ENCODE measurements at regions not wholly inside any gene's neighbourhood (a gene's known extent, or its start where the extent isn't known, plus 50 kb on each side); places are given as distances from the start of the nearest gene placed in this dataset.

DNA sequence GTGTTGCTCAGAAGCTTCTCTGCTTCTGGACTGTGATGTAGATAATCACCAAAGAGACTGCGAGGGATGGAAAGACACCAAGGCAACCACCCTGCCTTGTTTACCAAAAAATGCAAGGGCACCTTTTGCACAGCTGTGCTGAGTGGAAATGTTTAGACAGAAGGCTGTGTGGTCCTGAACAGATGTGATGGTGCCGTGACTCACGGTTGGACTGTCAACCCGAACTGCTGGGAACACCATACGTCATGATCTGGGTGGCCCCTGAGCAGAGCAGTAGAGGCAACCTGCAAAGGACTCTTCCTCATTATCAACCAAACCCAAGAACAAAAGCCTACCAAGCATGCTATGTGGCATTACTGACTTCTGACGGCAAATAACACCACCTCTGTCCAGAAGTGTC lies 61.3 kb upstream of the LPP start:
- no peak overlapping the region for H3K4me3 ChIP-seq (ENCODE audit: low read length)
- no peak overlapping the region for H3K9ac ChIP-seq (ENCODE audit: low read depth, low read length)
- H3K27ac ChIP-seq (ENCODE audit: low read length): no peak overlapping the region
- H3K9me3 ChIP-seq (ENCODE audit: insufficient read depth, low read depth, low read length): no peaks in the 10 kb centered on the region
- H3K27me3 ChIP-seq (ENCODE audit: insufficient read depth, low read length): no peaks in the 10 kb centered on the region
- H3K4me1 ChIP-seq (ENCODE audit: insufficient read depth, low read length): no peaks in the 10 kb centered on the region
- no peaks in the 10 kb centered on the region for H3K36me3 ChIP-seq (ENCODE audit: insufficient read depth, low read depth, low read length)

DNA sequence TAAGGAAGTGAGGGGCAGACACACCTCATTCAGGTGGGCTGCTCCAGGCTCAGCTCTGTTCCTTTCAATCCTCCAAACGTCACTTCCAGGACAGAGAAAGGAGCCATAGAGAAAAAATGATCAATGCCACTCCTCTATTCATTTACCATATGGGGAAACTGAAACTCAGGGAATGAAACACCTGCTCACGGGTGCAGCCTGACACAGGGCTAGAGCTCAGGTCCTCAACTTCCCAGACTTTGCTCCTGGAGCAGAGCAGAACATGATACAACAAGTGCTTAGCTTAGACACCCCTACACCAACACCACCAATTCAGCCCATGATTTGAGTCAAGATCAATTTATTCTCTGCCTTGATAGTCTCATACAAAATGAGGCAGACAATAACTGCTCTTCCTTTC lies 58.5 kb upstream of the LPP start:
- Histone ChIP-seq H3K4me3 (ENCODE audit: low read length) (no peak overlapping the region), H3K4me1 (ENCODE audit: insufficient read depth, low read length) (no peaks in the 10 kb centered on the region)

DNA sequence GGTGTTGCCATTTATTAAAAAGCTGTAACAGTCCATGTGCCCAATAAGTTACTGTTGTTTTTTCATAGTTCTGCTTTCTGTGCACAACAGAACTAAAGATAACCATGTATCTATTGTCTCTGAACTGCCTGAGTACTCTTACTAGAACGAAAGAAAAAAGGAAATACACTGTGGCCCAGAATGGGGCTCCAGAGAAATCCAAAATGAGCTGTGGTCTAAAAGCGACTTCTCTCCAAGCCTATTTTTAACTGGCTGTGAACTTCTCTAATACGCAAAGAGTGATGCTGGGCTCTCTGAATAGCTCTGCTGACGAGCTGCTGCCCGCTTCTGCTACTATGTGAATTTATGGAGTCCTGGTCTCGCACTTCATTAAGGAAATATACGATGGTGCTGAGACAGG lies 56.2 kb upstream of the LPP start:
- H3K4me1 ChIP-seq (ENCODE audit: insufficient read depth, low read length): no peaks in the 10 kb centered on the region
- no peak overlapping the region for H3K27ac ChIP-seq (ENCODE audit: low read length)
- no peaks in the 10 kb centered on the region for H3K36me3 ChIP-seq (ENCODE audit: insufficient read depth, low read depth, low read length)
- H3K9ac ChIP-seq (ENCODE audit: low read depth, low read length): no peak overlapping the region
- H3K27me3 ChIP-seq (ENCODE audit: insufficient read depth, low read length): no peaks in the 10 kb centered on the region
- 0 out of 2 replicates have a peak, but pooled peaks cover 2% of the 10 kb centered on the region for H3K9me3 ChIP-seq (ENCODE audit: insufficient read depth, low read depth, low read length)
- no peak overlapping the region for H3K4me3 ChIP-seq (ENCODE audit: low read length)

More for the DNA sequence above, 58.5 kb upstream of the LPP start:
- H3K27ac ChIP-seq (ENCODE audit: low read length): no peak overlapping the region
- H3K36me3 ChIP-seq (ENCODE audit: insufficient read depth, low read depth, low read length): no peaks in the 10 kb centered on the region
- H3K27me3 ChIP-seq (ENCODE audit: insufficient read depth, low read length): no peaks in the 10 kb centered on the region
- H3K9ac ChIP-seq (ENCODE audit: low read depth, low read length): no peak overlapping the region
- 0 out of 2 replicates have a peak, but pooled peaks cover 2% of the 10 kb centered on the region for H3K9me3 ChIP-seq (ENCODE audit: insufficient read depth, low read depth, low read length)

DNA sequence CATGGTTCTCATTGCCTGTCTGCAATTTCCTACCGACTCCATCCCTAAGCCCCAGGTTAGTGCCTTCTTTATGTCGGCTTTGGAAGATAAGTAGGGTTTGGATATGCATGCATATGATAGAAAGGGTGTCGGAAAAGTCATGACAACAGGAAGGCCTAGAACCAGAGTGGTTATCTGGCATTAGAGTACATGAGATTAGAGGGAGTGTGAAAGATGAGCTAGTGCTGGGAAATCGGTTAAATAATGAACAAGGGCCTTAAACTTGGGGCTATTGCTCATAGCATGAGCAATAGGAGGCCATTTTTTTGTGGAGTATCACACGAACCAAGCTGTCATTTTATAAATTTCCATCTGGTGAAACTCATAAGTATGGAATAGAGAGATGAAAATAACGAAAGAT lies 54.0 kb upstream of the LPP start:
- H3K4me1 ChIP-seq (ENCODE audit: insufficient read depth, low read length): no peaks in the 10 kb centered on the region
- H3K9ac ChIP-seq (ENCODE audit: low read depth, low read length): no peak overlapping the region
- H3K36me3 ChIP-seq (ENCODE audit: insufficient read depth, low read depth, low read length): no peaks in the 10 kb centered on the region
- no peak overlapping the region for H3K27ac ChIP-seq (ENCODE audit: low read length)
- H3K4me3 ChIP-seq (ENCODE audit: low read length): no peak overlapping the region
- no peaks in the 10 kb centered on the region for H3K27me3 ChIP-seq (ENCODE audit: insufficient read depth, low read length)
- H3K9me3 ChIP-seq (ENCODE audit: insufficient read depth, low read depth, low read length): 0 out of 2 replicates have a peak, but pooled peaks cover 2% of the 10 kb centered on the region

DNA sequence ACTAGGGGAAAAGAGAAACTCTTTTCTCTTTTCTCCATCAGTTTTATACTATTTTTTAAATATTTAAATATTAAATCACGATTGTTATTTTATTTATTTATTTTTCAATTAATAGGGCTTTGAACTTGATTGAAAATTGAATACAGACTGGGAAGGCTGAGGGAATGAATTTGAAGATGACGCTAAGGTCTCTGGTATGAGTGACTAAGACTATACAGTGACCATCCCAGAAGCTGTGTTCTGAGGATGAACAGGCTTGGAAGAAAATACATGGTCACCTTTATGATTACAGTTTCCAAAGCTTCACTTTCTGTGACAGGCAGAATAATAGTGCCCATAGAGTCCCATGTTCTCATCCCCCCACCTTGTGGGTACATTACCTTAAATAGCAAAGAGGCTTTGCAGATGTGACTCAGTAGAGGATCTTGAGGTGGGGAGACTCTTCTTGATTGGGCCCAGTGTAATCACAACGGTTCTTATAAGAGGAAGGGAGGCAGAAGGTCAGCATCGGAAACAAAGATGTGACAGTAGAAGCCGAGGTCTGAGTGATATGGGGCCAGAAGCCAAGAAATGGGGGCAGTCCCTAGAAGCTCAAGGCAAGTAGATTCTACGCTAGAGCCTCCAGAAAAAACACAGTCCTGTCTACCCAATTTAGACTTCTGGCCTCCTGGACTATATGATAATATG lies 51.0 kb upstream of the LPP start:
- Histone ChIP-seq H3K9ac (ENCODE audit: low read depth, low read length) (no peak overlapping the region), H3K4me3 (ENCODE audit: low read length) (no peak overlapping the region), H3K27me3 (ENCODE audit: insufficient read depth, low read length) (no peaks in the 10 kb centered on the region), H3K36me3 (ENCODE audit: insufficient read depth, low read depth, low read length) (no peaks in the 10 kb centered on the region), H3K4me1 (ENCODE audit: insufficient read depth, low read length) (peaks cover 11% of the 10 kb centered on the region; the same call in 1 of the 2 replicates), H3K27ac (ENCODE audit: low read length) (no peak overlapping the region), H3K9me3 (ENCODE audit: insufficient read depth, low read depth, low read length) (0 out of 2 replicates have a peak, but pooled peaks cover 2% of the 10 kb centered on the region)

DNA sequence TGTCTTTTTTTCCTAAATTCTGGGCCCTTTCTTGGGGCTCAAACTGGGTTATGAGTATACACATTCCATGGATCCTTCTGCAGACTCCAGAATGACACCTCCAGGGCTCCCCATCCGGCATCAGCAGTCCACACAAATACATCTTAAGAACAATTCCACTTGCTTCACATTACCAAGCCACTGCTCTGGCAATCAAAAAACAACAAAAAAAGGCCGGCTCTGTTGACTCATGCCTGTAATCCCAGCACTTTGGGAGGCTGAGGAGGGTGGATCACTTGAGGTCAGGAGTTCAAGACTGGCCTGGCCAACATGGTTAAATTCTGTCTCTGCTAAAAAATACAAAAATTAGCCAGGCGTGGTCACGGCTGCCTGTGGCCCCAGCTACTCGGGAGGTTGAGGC lies 49.9 kb upstream of the LPP start:
- Histone ChIP-seq H3K27ac (ENCODE audit: low read length) (no peak overlapping the region), H3K4me3 (ENCODE audit: low read length) (no peak overlapping the region), H3K36me3 (ENCODE audit: insufficient read depth, low read depth, low read length) (no peaks in the 10 kb centered on the region), H3K4me1 (ENCODE audit: insufficient read depth, low read length) (peaks cover 11% of the 10 kb centered on the region; the same call in 1 of the 2 replicates), H3K27me3 (ENCODE audit: insufficient read depth, low read length) (no peaks in the 10 kb centered on the region), H3K9ac (ENCODE audit: low read depth, low read length) (no peak overlapping the region), H3K9me3 (ENCODE audit: insufficient read depth, low read depth, low read length) (0 out of 2 replicates have a peak, but pooled peaks cover 2% of the 10 kb centered on the region)
